Smooth muscle cell (in vitro differentiated cells): ENCODE measurements at regions not wholly inside any gene's neighbourhood (a gene's known extent, or its start where the extent isn't known, plus 50 kb on each side); places are given as distances from the start of the nearest gene placed in this dataset.

Source experiments
- DNase-seq: peaks from one replicate; lab custom pipeline; 2025; ENCODE audit not compliant: unreplicated experiment; lab: John Stamatoyannopoulos, UW
- H2AFZ ChIP-seq: fragments of 200-600 bp; sonication (generic); 2 replicates; pipeline ENCODE4 v1.6.0; 2016; ENCODE audit warnings: antibody characterized with exemption, low read depth, mild to moderate bottlenecking
- H3F3A ChIP-seq: fragments of 200-600 bp; sonication (generic); 2 replicates; pipeline ENCODE4 v1.6.0; 2017; ENCODE audit warnings: antibody characterized with exemption, low read depth
- H3K27ac ChIP-seq: fragments of 200-600 bp; sonication (generic); 2 replicates; pipeline ENCODE4 v1.5.1; 2016; ENCODE audit warnings: low read depth, mild to moderate bottlenecking
- H3K27me3 ChIP-seq: fragments of 200-600 bp; sonication (generic); 2 replicates; pipeline ENCODE4 v1.6.1; 2016; ENCODE audit warnings: low read depth, mild to moderate bottlenecking
- H3K36me3 ChIP-seq: fragments of 200-600 bp; sonication (generic); 2 replicates; pipeline ENCODE4 v1.5.1; 2016; ENCODE audit warnings: low read depth
- H3K4me1 ChIP-seq: fragments of 200-600 bp; sonication (generic); 2 replicates; pipeline ENCODE4 v1.5.1; 2016; ENCODE audit warnings: low read depth
- H3K4me2 ChIP-seq: fragments of 200-600 bp; sonication (generic); 2 replicates; pipeline ENCODE4 v1.6.0; 2016; ENCODE audit warnings: mild to moderate bottlenecking
- H3K4me3 ChIP-seq: fragments of 200-600 bp; sonication (generic); 2 replicates; pipeline ENCODE4 v1.5.1; 2016; ENCODE audit warnings: mild to moderate bottlenecking
- H3K79me2 ChIP-seq: fragments of 200-600 bp; sonication (generic); 2 replicates; pipeline ENCODE4 v1.6.0; 2016; ENCODE audit warnings: low read depth, mild to moderate bottlenecking
- H3K9ac ChIP-seq: fragments of 200-600 bp; sonication (generic); 2 replicates; pipeline ENCODE4 v1.6.0; 2016; ENCODE audit warnings: low read depth
- H3K9me3 ChIP-seq: fragments of 200-600 bp; sonication (generic); replicated peaks from 2 replicates; pipeline ENCODE4 v1.5.1; 2016; ENCODE audit warnings: low read depth
- H4K20me1 ChIP-seq: fragments of 200-600 bp; sonication (generic); 2 replicates; pipeline ENCODE4 v1.6.0; 2016; ENCODE audit warnings: low read depth
- WGBS: methylation state at CpG from one replicate; pipeline ENCODE4 v1.1.7; 2016; ENCODE audit warnings: low lambda C conversion rate; 5-methylcytosine and 5-hydroxymethylcytosine counted together
- TF ChIP-seq, protein P1 (sequence below): fragments of 200-600 bp; sonication (generic); IDR thresholded peaks from 2 replicates; pipeline ENCODE4 v1.5.1; 2017; ENCODE audit warnings: borderline replicate concordance, mild to moderate bottlenecking, antibody characterized with exemption; ENCODE audit not compliant: insufficient read depth, poor library complexity, severe bottlenecking

DNA sequence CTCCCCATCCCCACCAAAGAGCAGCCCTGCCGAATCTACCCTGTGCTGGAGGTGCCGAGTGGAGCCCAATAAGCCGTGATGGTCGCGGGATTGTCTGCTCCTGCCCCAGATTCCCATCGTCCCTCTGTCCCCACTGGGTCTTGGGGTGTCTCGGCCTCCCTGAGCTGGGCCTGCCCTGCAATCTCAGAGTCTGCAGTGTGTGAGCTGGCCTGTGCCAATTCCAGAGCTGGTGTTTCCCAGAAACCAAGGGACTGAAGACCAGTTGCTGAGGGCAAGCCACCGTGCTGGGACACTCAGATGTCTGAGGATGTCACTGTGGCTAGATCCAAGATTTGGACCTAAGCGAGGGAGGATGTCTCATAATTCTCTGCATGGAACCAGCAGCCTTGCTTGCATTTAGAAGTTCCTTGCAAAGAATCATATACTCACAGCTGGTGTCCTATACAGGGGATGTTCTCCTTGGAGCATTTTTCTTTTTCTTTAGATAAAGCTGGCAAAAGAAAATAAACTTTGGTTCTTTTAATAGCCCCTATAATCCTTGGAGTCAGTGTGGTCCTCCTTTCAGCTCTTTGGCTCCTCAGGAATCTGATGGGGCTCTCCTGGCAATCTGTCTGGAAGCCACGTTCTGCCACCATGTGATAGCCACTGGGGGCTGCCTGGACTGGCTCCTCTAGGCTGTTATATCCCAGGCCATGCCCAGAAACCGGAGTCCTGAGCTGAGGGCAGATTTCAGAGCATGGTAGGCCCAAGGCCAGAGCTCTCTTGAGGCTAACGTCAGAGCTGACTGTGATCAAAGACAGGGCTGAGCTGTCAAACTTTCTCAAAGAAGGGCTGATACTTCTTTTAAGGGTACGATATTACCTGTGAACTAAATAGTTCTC lies 140.1 kb upstream of the HAAO start:
- no peak overlapping the region for H3K4me3 ChIP-seq
- H3K4me1 ChIP-seq = peaks cover 63% of the 10 kb centered on the region
- H3K9ac ChIP-seq = no peak overlapping the region
- no peaks in the 10 kb centered on the region for H3K36me3 ChIP-seq
- DNase-seq = no peak
- H4K20me1 ChIP-seq = no peaks in the 10 kb centered on the region
- no peaks in the 10 kb centered on the region for H3K79me2 ChIP-seq
- peaks cover 35% of the 10 kb centered on the region for H3F3A ChIP-seq
- no peaks in the 10 kb centered on the region for H3K9me3 ChIP-seq
- peak overlapping the region; percentile 21 for H3K4me2 ChIP-seq
- 53% methylated on average over 13 of the region's 13 CpGs for WGBS
- TF ChIP-seq, protein P1, sequence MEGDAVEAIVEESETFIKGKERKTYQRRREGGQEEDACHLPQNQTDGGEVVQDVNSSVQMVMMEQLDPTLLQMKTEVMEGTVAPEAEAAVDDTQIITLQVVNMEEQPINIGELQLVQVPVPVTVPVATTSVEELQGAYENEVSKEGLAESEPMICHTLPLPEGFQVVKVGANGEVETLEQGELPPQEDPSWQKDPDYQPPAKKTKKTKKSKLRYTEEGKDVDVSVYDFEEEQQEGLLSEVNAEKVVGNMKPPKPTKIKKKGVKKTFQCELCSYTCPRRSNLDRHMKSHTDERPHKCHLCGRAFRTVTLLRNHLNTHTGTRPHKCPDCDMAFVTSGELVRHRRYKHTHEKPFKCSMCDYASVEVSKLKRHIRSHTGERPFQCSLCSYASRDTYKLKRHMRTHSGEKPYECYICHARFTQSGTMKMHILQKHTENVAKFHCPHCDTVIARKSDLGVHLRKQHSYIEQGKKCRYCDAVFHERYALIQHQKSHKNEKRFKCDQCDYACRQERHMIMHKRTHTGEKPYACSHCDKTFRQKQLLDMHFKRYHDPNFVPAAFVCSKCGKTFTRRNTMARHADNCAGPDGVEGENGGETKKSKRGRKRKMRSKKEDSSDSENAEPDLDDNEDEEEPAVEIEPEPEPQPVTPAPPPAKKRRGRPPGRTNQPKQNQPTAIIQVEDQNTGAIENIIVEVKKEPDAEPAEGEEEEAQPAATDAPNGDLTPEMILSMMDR = no peak
- H3K27me3 ChIP-seq = no peaks in the 10 kb centered on the region
- H2AFZ ChIP-seq = peak overlapping the region; percentile 76
- H3K27ac ChIP-seq = peak overlapping the region; percentile 51

DNA sequence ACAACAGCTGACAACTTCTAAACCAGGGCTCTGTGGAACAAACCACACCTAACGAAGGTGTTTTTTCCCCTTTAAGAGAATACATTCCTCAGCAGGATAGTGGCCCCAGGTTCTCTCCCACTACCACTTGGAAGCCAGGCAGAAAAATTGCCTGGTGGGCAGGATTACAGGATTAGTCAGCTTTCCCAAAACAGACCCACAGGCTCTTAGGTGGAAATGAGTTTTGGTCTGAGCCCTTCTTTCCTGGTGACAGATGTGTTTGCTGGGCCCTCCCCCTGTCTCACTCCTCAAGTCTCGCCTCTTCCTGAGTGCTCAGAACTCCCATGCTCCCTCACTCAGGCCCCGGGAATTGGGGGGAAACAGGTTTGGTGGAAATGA lies 139.4 kb upstream of the HAAO start:
- peaks cover 35% of the 10 kb centered on the region for H3F3A ChIP-seq
- no peaks in the 10 kb centered on the region for H3K27me3 ChIP-seq
- H3K4me3 ChIP-seq = no peak overlapping the region
- no peaks in the 10 kb centered on the region for H3K79me2 ChIP-seq
- H3K9me3 ChIP-seq = no peaks in the 10 kb centered on the region
- H3K9ac ChIP-seq = no peak overlapping the region
- H3K36me3 ChIP-seq = no peaks in the 10 kb centered on the region
- H4K20me1 ChIP-seq = no peaks in the 10 kb centered on the region
- WGBS = 15% methylated on average over 3 of the region's 3 CpGs
- peak overlapping the region; percentile 51 for H3K27ac ChIP-seq
- TF ChIP-seq, protein P1 = no peak
- peak overlapping the region; percentile 68 for H3K4me2 ChIP-seq
- peak overlapping the region; percentile 33 for H2AFZ ChIP-seq
- H3K4me1 ChIP-seq = peaks cover 70% of the 10 kb centered on the region
- DNase-seq = no peak

DNA sequence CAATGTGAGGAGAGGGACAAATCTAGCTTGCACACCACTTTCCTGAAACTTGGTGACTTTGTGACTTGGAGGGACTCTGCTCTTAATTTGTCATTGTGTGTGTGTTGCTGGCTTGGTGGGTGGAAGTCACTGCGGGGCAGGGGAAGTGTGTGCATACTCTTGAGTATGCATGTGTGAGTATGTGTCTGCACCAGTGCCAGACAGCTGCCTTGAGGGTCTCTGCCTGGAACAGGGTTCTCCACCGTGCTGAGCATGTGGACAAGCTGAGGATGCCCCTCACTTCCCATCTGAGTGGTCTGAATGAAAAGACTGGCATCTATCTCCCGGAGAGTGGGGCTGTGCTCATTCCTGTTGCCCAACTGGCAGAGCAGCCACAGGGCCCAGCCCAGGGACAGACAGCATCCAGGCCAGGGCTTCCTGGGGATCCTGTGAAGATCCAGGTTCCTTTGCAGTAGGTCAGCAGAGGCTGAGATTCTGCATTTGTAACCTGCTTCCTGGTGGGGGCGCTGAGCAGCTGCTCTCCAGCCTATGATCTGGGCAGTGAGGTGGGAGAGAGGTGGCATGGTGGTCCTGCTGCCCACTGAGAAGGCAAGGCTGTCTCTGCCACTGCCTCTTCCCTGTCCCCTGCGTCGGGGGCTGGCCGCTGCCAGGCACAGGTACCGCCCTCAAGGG lies 138.9 kb upstream of the HAAO start:
- no peaks in the 10 kb centered on the region for H3K9me3 ChIP-seq
- no peak overlapping the region for H3K4me3 ChIP-seq
- TF ChIP-seq, protein P1 = peak; percentile 28
- H3K27ac ChIP-seq = peak overlapping the region; percentile 51
- no peak overlapping the region for H3K9ac ChIP-seq
- peaks cover 71% of the 10 kb centered on the region for H3K4me1 ChIP-seq
- no peaks in the 10 kb centered on the region for H3K79me2 ChIP-seq
- H3K4me2 ChIP-seq = peak overlapping the region; percentile 68
- peak overlapping the region; percentile 33 for H2AFZ ChIP-seq
- H3K36me3 ChIP-seq = no peaks in the 10 kb centered on the region
- WGBS = 39% methylated on average over 8 of the region's 8 CpGs
- H4K20me1 ChIP-seq = no peaks in the 10 kb centered on the region
- H3F3A ChIP-seq = peaks cover 35% of the 10 kb centered on the region
- DNase-seq = no peak
- no peaks in the 10 kb centered on the region for H3K27me3 ChIP-seq
